ENCODE measurements at regions not wholly inside any gene's neighbourhood (a gene's known extent, or its start where the extent isn't known, plus 50 kb on each side); places are given as distances from the start of the nearest gene placed in this dataset.

GRCh38 chr10:113379091-113379490, 173.8 kb upstream of the HABP2 start:
- TF ChIP-seq, protein P1, sequence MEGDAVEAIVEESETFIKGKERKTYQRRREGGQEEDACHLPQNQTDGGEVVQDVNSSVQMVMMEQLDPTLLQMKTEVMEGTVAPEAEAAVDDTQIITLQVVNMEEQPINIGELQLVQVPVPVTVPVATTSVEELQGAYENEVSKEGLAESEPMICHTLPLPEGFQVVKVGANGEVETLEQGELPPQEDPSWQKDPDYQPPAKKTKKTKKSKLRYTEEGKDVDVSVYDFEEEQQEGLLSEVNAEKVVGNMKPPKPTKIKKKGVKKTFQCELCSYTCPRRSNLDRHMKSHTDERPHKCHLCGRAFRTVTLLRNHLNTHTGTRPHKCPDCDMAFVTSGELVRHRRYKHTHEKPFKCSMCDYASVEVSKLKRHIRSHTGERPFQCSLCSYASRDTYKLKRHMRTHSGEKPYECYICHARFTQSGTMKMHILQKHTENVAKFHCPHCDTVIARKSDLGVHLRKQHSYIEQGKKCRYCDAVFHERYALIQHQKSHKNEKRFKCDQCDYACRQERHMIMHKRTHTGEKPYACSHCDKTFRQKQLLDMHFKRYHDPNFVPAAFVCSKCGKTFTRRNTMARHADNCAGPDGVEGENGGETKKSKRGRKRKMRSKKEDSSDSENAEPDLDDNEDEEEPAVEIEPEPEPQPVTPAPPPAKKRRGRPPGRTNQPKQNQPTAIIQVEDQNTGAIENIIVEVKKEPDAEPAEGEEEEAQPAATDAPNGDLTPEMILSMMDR (IDR thresholded peaks at IDR 0.05), result no peak
- TF ChIP-seq TAF1 (IDR thresholded peaks at IDR 0.05; ENCODE audit: borderline replicate concordance, low read depth, low read length) (no peak), IRF3 (IDR thresholded peaks at IDR 0.05; ENCODE audit: low read depth, low read length) (no peak), MAX (IDR thresholded peaks at IDR 0.05; ENCODE audit: low read depth) (no peak)
